GM18511 (cell line): ENCODE measurements at regions not wholly inside any gene's neighbourhood (a gene's known extent, or its start where the extent isn't known, plus 50 kb on each side); places are given as distances from the start of the nearest gene placed in this dataset.
"Not testable (repeated sequence)": the region's sequence is repeated elsewhere in the genome, so short reads cannot be mapped to it uniquely, and the experiment has no call there.

Experiments used
- ATAC-seq: cut with Tn5 transposase; IDR thresholded peaks from one replicate; pipeline ENCODE4 v1.9.1; 2021; ENCODE audit warnings: mild to moderate bottlenecking, moderate library complexity; ENCODE audit not compliant: unreplicated experiment

- no peak for ATAC-seq
These were observed 428.4 kb downstream of the CSNK1G3 start for GRCh38 chr5:123940416-123940815.

- ATAC-seq, result no peak
These were observed 425.3 kb downstream of the CSNK1G3 start for GRCh38 chr5:123937230-123937629.

- no peak for ATAC-seq
These were observed 424.6 kb downstream of the CSNK1G3 start for GRCh38 chr5:123936548-123936947.

GRCh38 chr5:123933812-123934211 lies 421.8 kb downstream of the CSNK1G3 start:
- not testable (repeated sequence) for ATAC-seq

- no peak for ATAC-seq
These were observed 417.1 kb downstream of the CSNK1G3 start for GRCh38 chr5:123929055-123929474.

GRCh38 chr5:123928401-123928800 lies 416.4 kb downstream of the CSNK1G3 start:
- ATAC-seq, result no peak

GRCh38 chr5:123921193-123921592 lies 409.2 kb downstream of the CSNK1G3 start:
- no peak for ATAC-seq

- ATAC-seq, result no peak
These were observed 404.6 kb downstream of the CSNK1G3 start for GRCh38 chr5:123916345-123917121.

- no peak for ATAC-seq
These were observed 402.4 kb downstream of the CSNK1G3 start for GRCh38 chr5:123914333-123914732.

GRCh38 chr5:123907349-123907748 lies 395.4 kb downstream of the CSNK1G3 start:
- ATAC-seq, result no peak

- no peak for ATAC-seq
These were observed 394.8 kb downstream of the CSNK1G3 start for GRCh38 chr5:123906698-123907295.

- ATAC-seq, result no peak
These were observed 373.1 kb downstream of the CSNK1G3 start for GRCh38 chr5:123885081-123885480.

- no peak for ATAC-seq
These were observed 371.0 kb downstream of the CSNK1G3 start for GRCh38 chr5:123882965-123883345.

- ATAC-seq, result no peak
These were observed 370.5 kb downstream of the CSNK1G3 start for GRCh38 chr5:123882319-123882964.

GRCh38 chr5:123881759-123882244 lies 369.8 kb downstream of the CSNK1G3 start:
- no peak for ATAC-seq

- ATAC-seq, result no peak
These were observed 368.9 kb downstream of the CSNK1G3 start for GRCh38 chr5:123880875-123881274.

GRCh38 chr5:123879071-123879470 lies 367.1 kb downstream of the CSNK1G3 start:
- no peak for ATAC-seq

GRCh38 chr5:123876276-123876790 lies 364.4 kb downstream of the CSNK1G3 start:
- no peak for ATAC-seq

- no peak for ATAC-seq
These were observed 363.7 kb downstream of the CSNK1G3 start for GRCh38 chr5:123875561-123876275.

GRCh38 chr5:123874600-123875201 lies 362.7 kb downstream of the CSNK1G3 start:
- ATAC-seq, result no peak

GRCh38 chr5:123873846-123874245 lies 361.9 kb downstream of the CSNK1G3 start:
- ATAC-seq, result no peak
